H1 (cell line): ENCODE measurements at regions not wholly inside any gene's neighbourhood (a gene's known extent, or its start where the extent isn't known, plus 50 kb on each side); places are given as distances from the start of the nearest gene placed in this dataset.

ENCODE experiments used
- CTCF ChIA-PET: fragments of 300-600 bp; sonication (Branson Sonifier 250); formaldehyde crosslinking; loops from one replicate; lab custom pipeline; 2021; ENCODE audit not compliant: partially characterized antibody; lab: Charles Lee
- POLR2A ChIA-PET: fragments of 300-600 bp; sonication (Branson Sonifier 250); formaldehyde crosslinking; loops from one replicate; lab custom pipeline; 2021; ENCODE audit warnings: inconsistent platforms; ENCODE audit not compliant: partially characterized antibody; lab: Charles Lee
- DNase-seq, 2 experiments: peaks; one replicate each; pipeline versions ENCODE4 v3.0.0 to v3.0.0-alpha.2; 2010 to 2022; ENCODE audit warnings: low spot score in 2 of 2, low read depth in 1 of 2, mixed read lengths in 1 of 2
- FAIRE-seq: peaks from 2 replicates; lab custom pipeline; 2011; peaks lifted over from hg19 to GRCh38; lab: Jason Lieb, UNC
- H2AFZ ChIP-seq: 2 replicates; pipeline ENCODE4 v1.8.1; 2012; ENCODE audit warnings: low read length, inconsistent platforms
- H2AK5ac ChIP-seq: 2 replicates; pipeline ENCODE4 v1.6.1; 2013; ENCODE audit warnings: low read depth, low read length
- H2BK120ac ChIP-seq: replicated peaks from 2 replicates; pipeline ENCODE3; 2013; ENCODE audit warnings: low read depth, low read length, inconsistent platforms
- H2BK12ac ChIP-seq: 2 replicates; pipeline ENCODE4 v1.6.1; 2013; ENCODE audit warnings: low read depth, low read length
- H2BK15ac ChIP-seq: 2 replicates; pipeline ENCODE4 v1.6.1; 2013; ENCODE audit warnings: low read length
- H2BK20ac ChIP-seq: 2 replicates; pipeline ENCODE4 v1.6.1; 2013; ENCODE audit warnings: low read length
- H2BK5ac ChIP-seq: 2 replicates; pipeline ENCODE4 v1.6.1; 2013; ENCODE audit warnings: low read depth, low read length
- H3K14ac ChIP-seq: 2 replicates; pipeline ENCODE4 v1.6.1; 2013; ENCODE audit warnings: inconsistent platforms; ENCODE audit not compliant: insufficient read length
- H3K18ac ChIP-seq: 2 replicates; pipeline ENCODE4 v1.6.1; 2013; ENCODE audit warnings: low read length; ENCODE audit errors: extremely low read depth
- H3K23ac ChIP-seq: 2 replicates; pipeline ENCODE4 v1.6.1; 2013; ENCODE audit warnings: inconsistent platforms; ENCODE audit not compliant: insufficient read length
- H3K23me2 ChIP-seq: 2 replicates; pipeline ENCODE4 v1.6.1; 2013; ENCODE audit warnings: low read depth, low read length
- H3K27ac ChIP-seq: 2 replicates; pipeline ENCODE4 v1.6.1; 2011; ENCODE audit warnings: low read depth, low read length, inconsistent platforms
- H3K27me3 ChIP-seq, 4 experiments: replicated peaks in 1 of 4; 1 replicate in 1 of 4; 2 replicates in 3 of 4; pipeline versions ENCODE4 v1.6.1 to v1.8.1; 2011 to 2013; ENCODE audit warnings: low read length in 3 of 4, mild to moderate bottlenecking in 3 of 4, inconsistent platforms in 2 of 4, mixed read lengths in 2 of 4, moderate library complexity in 1 of 4; ENCODE audit not compliant: control insufficient read depth in 3 of 4, insufficient read depth in 3 of 4; ENCODE audit errors: extremely low read depth in 1 of 4
- H3K36me3 ChIP-seq, 4 experiments: 2 replicates each; pipeline versions ENCODE4 v1.6.1 to v1.8.1; 2011 to 2013; ENCODE audit warnings: mild to moderate bottlenecking in 4 of 4, low read length in 3 of 4, moderate library complexity in 2 of 4, control low read depth in 1 of 4, inconsistent platforms in 1 of 4; ENCODE audit not compliant: insufficient read depth in 4 of 4, control insufficient read depth in 2 of 4
- H3K4ac ChIP-seq: replicated peaks from 2 replicates; pipeline ENCODE3; 2013; ENCODE audit warnings: low read length, low read depth, mixed read lengths, inconsistent platforms; ENCODE audit not compliant: insufficient read length
- H3K4me1 ChIP-seq, 4 experiments: replicated peaks in 1 of 4; 1 replicate in 1 of 4; 2 replicates in 3 of 4; pipeline versions ENCODE4 v1.6.1 to v1.8.1; 2011 to 2013; ENCODE audit warnings: low read length in 3 of 4, inconsistent platforms in 2 of 4, mixed read lengths in 1 of 4; ENCODE audit not compliant: insufficient read depth in 4 of 4, control insufficient read depth in 3 of 4
- H3K4me2 ChIP-seq, 2 experiments: 2 replicates each; pipeline versions ENCODE4 v1.6.1 to v1.8.1; 2011 to 2013; ENCODE audit warnings: low read depth in 2 of 2, low read length in 2 of 2, control low read depth in 1 of 2, inconsistent platforms in 1 of 2, mild to moderate bottlenecking in 1 of 2; ENCODE audit not compliant: insufficient read depth in 1 of 2
- H3K4me3 ChIP-seq, 4 experiments: fragments of 200-600, 300-600 bp in 1 of 4; sonication (generic), shearing (Covaris generic), sonication (Bioruptor Twin) in 1 of 4; 2 replicates each; pipeline versions ENCODE4 v1.5.1 to v1.8.1; 2011 to 2016; ENCODE audit warnings: low read length in 4 of 4, low read depth in 3 of 4, control low read depth in 2 of 4, inconsistent platforms in 2 of 4, mild to moderate bottlenecking in 2 of 4, mixed read lengths in 1 of 4, moderate library complexity in 1 of 4; ENCODE audit not compliant: insufficient read depth in 2 of 4; ENCODE audit errors: extremely low read depth in 1 of 4
- H3K56ac ChIP-seq: replicated peaks from 2 replicates; pipeline ENCODE3; 2013; ENCODE audit warnings: low read depth, mild to moderate bottlenecking, mixed read lengths, low read length, inconsistent platforms; ENCODE audit not compliant: insufficient read length
- H3K79me1 ChIP-seq: 2 replicates; pipeline ENCODE4 v1.6.1; 2013; ENCODE audit warnings: low read depth, low read length, control low read depth
- H3K79me2 ChIP-seq, 2 experiments: 2 replicates each; pipeline versions ENCODE4 v1.6.1 to v1.8.1; 2012 to 2013; ENCODE audit warnings: low read length in 2 of 2, mild to moderate bottlenecking in 2 of 2, inconsistent platforms in 1 of 2; ENCODE audit not compliant: insufficient read depth in 2 of 2, control insufficient read depth in 1 of 2
- H3K9ac ChIP-seq, 4 experiments: replicated peaks in 1 of 4; 1 replicate in 1 of 4; 2 replicates in 3 of 4; pipeline versions ENCODE4 v1.6.1 to v1.8.1; 2011 to 2013; ENCODE audit warnings: low read depth in 3 of 4, low read length in 3 of 4, control low read depth in 2 of 4, mild to moderate bottlenecking in 2 of 4, moderate library complexity in 2 of 4, inconsistent platforms in 1 of 4; ENCODE audit errors: extremely low read depth in 1 of 4
- H3K9me3 ChIP-seq, 2 experiments: 2 replicates each; pipeline versions ENCODE4 v1.6.1 to v1.8.1; 2012 to 2013; ENCODE audit warnings: mild to moderate bottlenecking in 2 of 2, moderate library complexity in 2 of 2, control low read depth in 1 of 2, inconsistent platforms in 1 of 2, low read depth in 1 of 2, low read length in 1 of 2, mixed read lengths in 1 of 2; ENCODE audit not compliant: insufficient read depth in 2 of 2
- H4K20me1 ChIP-seq, 2 experiments: replicated peaks in 1 of 2; 2 replicates each; pipeline versions ENCODE3 to v1.8.1; 2011 to 2013; ENCODE audit warnings: inconsistent platforms in 2 of 2, low read length in 2 of 2, mild to moderate bottlenecking in 1 of 2; ENCODE audit not compliant: insufficient read depth in 2 of 2, control insufficient read depth in 1 of 2
- H4K5ac ChIP-seq: 2 replicates; pipeline ENCODE4 v1.6.1; 2013; ENCODE audit warnings: low read length, low read depth, mixed read lengths, inconsistent platforms; ENCODE audit not compliant: insufficient read length
- H4K8ac ChIP-seq: 2 replicates; pipeline ENCODE4 v1.8.0; 2013; ENCODE audit warnings: mild to moderate bottlenecking, moderate library complexity, low read length, inconsistent platforms; ENCODE audit not compliant: insufficient read depth; ENCODE audit errors: extremely low read depth
- H4K91ac ChIP-seq: replicated peaks from 2 replicates; pipeline ENCODE3; 2013; ENCODE audit warnings: low read length, mixed read lengths, inconsistent platforms; ENCODE audit not compliant: insufficient read length
- ASH2L ChIP-seq: fragments of 200-600, 300-600 bp; sonication (generic); IDR thresholded peaks from one replicate; pipeline ENCODE4 v1.7.1; 2017; ENCODE audit warnings: low read length
- CBX8 ChIP-seq: fragments of 300-800, 300-1000 bp; sonication (generic); IDR thresholded peaks from 2 replicates; pipeline ENCODE4 v1.7.1; 2016; ENCODE audit warnings: low read depth, low read length, borderline replicate concordance
- CHD2 ChIP-seq: IDR thresholded peaks from 2 replicates; pipeline ENCODE4 v1.6.1; 2012; ENCODE audit warnings: low read length, improper control_type of control experiment
- RXRA ChIP-seq: IDR thresholded peaks from 2 replicates; pipeline ENCODE4 v1.6.1; 2011; ENCODE audit warnings: low read depth, mild to moderate bottlenecking, low read length, moderate library complexity; ENCODE audit not compliant: insufficient read depth
- WGBS, 2 experiments: shearing (Covaris generic) in 1 of 2; methylation state at CpG; one replicate each; pipeline versions ENCODE4 v1.1.6 to v1.1.7; 2013 to 2015; ENCODE audit warnings: low lambda C conversion rate in 2 of 2, mixed read lengths in 2 of 2, inconsistent platforms in 1 of 2, low coverage in 1 of 2, missing lambda C conversion rate in 1 of 2; ENCODE audit not compliant: insufficient replicate concordance in 2 of 2, insufficient coverage in 1 of 2, insufficient read length in 1 of 2; ENCODE audit errors: extremely low coverage in 1 of 2, missing lambda C conversion rate in 1 of 2; 5-methylcytosine and 5-hydroxymethylcytosine counted together

DNA sequence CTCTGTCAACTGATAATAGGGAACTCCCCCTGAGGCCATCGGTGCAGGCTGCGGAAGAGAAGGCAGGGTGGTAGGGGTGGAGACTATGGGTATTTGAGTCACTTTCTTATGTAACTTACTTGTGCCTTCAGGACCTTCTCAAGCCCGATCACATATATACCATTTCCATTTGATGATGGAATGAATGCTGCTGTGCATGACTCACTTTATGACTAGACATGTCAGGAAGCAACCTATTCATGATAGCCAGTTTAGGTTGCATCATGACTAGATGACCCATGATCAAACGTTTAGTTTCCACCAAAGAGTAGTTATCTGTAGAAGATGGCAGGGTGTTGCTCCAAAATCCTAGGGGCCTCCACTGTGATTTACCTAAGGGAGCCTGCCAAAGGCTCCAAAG is 435.5 kb downstream of the DTHD1 start:
- no peak overlapping the region for H2BK120ac ChIP-seq
- H3K27me3 ChIP-seq: no peaks in the 10 kb centered on the region
- ChIA-PET POLR2A (no interaction called here), CTCF (no interaction called here)
- H2AK5ac ChIP-seq: no peak overlapping the region
- H3K14ac ChIP-seq: no peak overlapping the region
- no peak overlapping the region for H3K9ac ChIP-seq
- H3K4me1 ChIP-seq: no peaks in the 10 kb centered on the region
- H3K4me2 ChIP-seq: no peak overlapping the region
- H3K18ac ChIP-seq: no peak overlapping the region
- H3K56ac ChIP-seq: no peak overlapping the region
- no peaks in the 10 kb centered on the region for H3K79me2 ChIP-seq
- no peak overlapping the region for H2BK12ac ChIP-seq
- TF ChIP-seq CBX8 (no peak), RXRA (no peak), ASH2L (no peak), CHD2 (no peak)
- TF ChIP-seq, all 59 proteins: peak for 0
- no peak for FAIRE-seq
- no peaks in the 10 kb centered on the region for H4K20me1 ChIP-seq
- 94% methylated on average over 4 of the region's 4 CpGs; no CpG with 5 or more reads in 1 of the 2 experiments for WGBS, 2 experiments
- no peaks in the 10 kb centered on the region for H3K79me1 ChIP-seq
- no peak overlapping the region for H3K4me3 ChIP-seq
- H3K9me3 ChIP-seq: no peaks in the 10 kb centered on the region
- no peak overlapping the region for H2BK5ac ChIP-seq
- no peaks in the 10 kb centered on the region for H3K23me2 ChIP-seq
- no peak overlapping the region for H3K4ac ChIP-seq
- no peak overlapping the region for H4K91ac ChIP-seq
- H2AFZ ChIP-seq: no peak overlapping the region
- H3K36me3 ChIP-seq: no peaks in the 10 kb centered on the region
- H2BK15ac ChIP-seq: no peak overlapping the region
- no peak overlapping the region for H3K23ac ChIP-seq
- H4K8ac ChIP-seq: no peak overlapping the region
- H4K5ac ChIP-seq: no peak overlapping the region
- DNase-seq: no peak
- H3K27ac ChIP-seq: no peak overlapping the region
- no peak overlapping the region for H2BK20ac ChIP-seq
